RPMI7951 (cell line): ENCODE measurements at regions not wholly inside any gene's neighbourhood (a gene's known extent, or its start where the extent isn't known, plus 50 kb on each side); places are given as distances from the start of the nearest gene placed in this dataset.

Experiments
- DNase-seq: peaks from one replicate; pipeline ENCODE4 v3.0.0-alpha.2; 2012; ENCODE audit warnings: low read depth

DNA sequence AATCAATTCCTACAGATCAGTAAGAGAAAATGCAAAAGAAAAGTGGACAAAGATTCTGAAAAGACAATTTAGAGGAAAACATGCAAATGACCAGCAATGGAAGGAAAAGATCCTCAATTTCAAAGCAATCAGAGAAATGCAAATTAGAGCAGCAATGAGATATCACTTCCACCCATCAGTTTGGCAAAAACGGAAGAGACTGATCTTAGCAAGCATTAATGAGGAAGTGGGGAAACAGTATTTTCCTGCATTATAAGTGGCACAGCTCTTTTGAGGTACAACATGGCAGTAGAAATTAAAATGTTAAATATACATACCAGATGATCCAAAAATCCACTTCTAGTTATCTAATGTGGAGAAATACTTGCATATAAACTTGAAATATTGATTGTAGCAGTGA, 69.1 kb upstream of the SLC7A1 start:
- no peak for DNase-seq

- peak; percentile 91 for DNase-seq
Observed at GRCh38 chr13:29654843-29655547, 59.5 kb upstream of the SLC7A1 start.

DNA sequence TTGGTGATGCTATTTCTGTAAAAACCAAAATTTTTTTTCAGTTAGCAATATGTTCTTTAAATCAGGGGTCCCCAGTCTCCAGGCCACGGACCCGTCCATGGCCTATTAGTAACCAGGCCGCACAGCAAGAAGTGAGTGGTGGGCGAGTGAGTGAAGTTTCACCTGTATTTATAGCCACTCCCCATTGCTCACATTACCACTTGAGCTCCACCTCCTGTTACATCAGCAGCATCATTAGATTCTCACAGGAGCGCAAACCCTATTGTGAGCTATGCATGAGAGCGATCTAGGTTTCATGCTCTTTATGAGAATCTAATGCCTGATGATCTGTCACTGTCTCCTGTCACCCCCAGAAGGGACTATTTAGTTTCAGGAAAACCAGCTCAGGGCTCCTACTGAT, 58.9 kb upstream of the SLC7A1 start:
- DNase-seq = peak; percentile 12

- DNase-seq = no peak
Observed at GRCh38 chr13:29648760-29649159, 53.3 kb upstream of the SLC7A1 start.
